Upper lobe of right lung (tissue), 1 donor: ENCODE measurements at regions not wholly inside any gene's neighbourhood (a gene's known extent, or its start where the extent isn't known, plus 50 kb on each side); places are given as distances from the start of the nearest gene placed in this dataset.
"Not testable (repeated sequence)": the region's sequence is repeated elsewhere in the genome, so short reads cannot be mapped to it uniquely, and the experiment has no call there.

Source experiments
- ATAC-seq: fragments of 200-7000 bp; cut with Tn5 transposase; one replicate; pipeline ENCODE4 v1.9.1; 2020; ENCODE audit warnings: mild to moderate bottlenecking, moderate library complexity
- DNase-seq: peaks from one replicate; pipeline ENCODE4 v3.0.0-alpha.2; 2020
- H3K27ac ChIP-seq: fragments of 200-600 bp; one replicate; pipeline ENCODE4 v1.8.0; 2022
- H3K27me3 ChIP-seq: fragments of 200-600 bp; one replicate; pipeline ENCODE4 v1.8.0; 2022; ENCODE audit warnings: mild to moderate bottlenecking
- H3K36me3 ChIP-seq: fragments of 200-600 bp; one replicate; pipeline ENCODE4 v1.8.0; 2022
- H3K4me1 ChIP-seq: fragments of 200-600 bp; one replicate; pipeline ENCODE4 v1.8.0; 2022
- H3K4me3 ChIP-seq: fragments of 200-600 bp; one replicate; pipeline ENCODE4 v1.8.0; 2022; ENCODE audit warnings: mild to moderate bottlenecking
- H3K9me3 ChIP-seq: fragments of 200-600 bp; one replicate; pipeline ENCODE4 v1.8.0; 2022
- intact Hi-C: fragments of 100-400 bp; cut with DNase I; formaldehyde crosslinking; loops from one replicate; pipeline ENCODE4 v1.11.0; 2022
- TF ChIP-seq, protein P1 (sequence below): fragments of 200-600 bp; IDR thresholded peaks from one replicate; pipeline ENCODE4 v1.8.0; 2022; ENCODE audit warnings: antibody characterized with exemption
- donor health status: DM: no; HTN: yes; CAD: no; lungs with severe emphysema.

- intact Hi-C loops = no loop called here
Measured at GRCh38 chr6:67916399-67916798, 718.7 kb upstream of the ADGRB3 start.

GRCh38 chr6:67914419-67914818 is 720.7 kb upstream of the ADGRB3 start:
- Histone ChIP-seq H3K4me3 (no peak overlapping the region), H3K4me1 (no peaks in the 10 kb centered on the region), H3K36me3 (no peaks in the 10 kb centered on the region), H3K27ac (no peak overlapping the region), H3K9me3 (no peaks in the 10 kb centered on the region), H3K27me3 (no peaks in the 10 kb centered on the region)
- ATAC-seq = no peak
- DNase-seq = no peak
- intact Hi-C loops = no loop called here
- TF ChIP-seq, protein P1, sequence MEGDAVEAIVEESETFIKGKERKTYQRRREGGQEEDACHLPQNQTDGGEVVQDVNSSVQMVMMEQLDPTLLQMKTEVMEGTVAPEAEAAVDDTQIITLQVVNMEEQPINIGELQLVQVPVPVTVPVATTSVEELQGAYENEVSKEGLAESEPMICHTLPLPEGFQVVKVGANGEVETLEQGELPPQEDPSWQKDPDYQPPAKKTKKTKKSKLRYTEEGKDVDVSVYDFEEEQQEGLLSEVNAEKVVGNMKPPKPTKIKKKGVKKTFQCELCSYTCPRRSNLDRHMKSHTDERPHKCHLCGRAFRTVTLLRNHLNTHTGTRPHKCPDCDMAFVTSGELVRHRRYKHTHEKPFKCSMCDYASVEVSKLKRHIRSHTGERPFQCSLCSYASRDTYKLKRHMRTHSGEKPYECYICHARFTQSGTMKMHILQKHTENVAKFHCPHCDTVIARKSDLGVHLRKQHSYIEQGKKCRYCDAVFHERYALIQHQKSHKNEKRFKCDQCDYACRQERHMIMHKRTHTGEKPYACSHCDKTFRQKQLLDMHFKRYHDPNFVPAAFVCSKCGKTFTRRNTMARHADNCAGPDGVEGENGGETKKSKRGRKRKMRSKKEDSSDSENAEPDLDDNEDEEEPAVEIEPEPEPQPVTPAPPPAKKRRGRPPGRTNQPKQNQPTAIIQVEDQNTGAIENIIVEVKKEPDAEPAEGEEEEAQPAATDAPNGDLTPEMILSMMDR = no peak

More at GRCh38 chr6:67916399-67916798, 718.7 kb upstream of the ADGRB3 start:
- DNase-seq (no peak), ATAC-seq (no peak)
- Histone ChIP-seq H3K36me3 (no peaks in the 10 kb centered on the region), H3K4me1 (no peaks in the 10 kb centered on the region), H3K9me3 (no peaks in the 10 kb centered on the region), H3K27me3 (no peaks in the 10 kb centered on the region), H3K27ac (no peak overlapping the region), H3K4me3 (no peak overlapping the region)
- TF ChIP-seq, protein P1 = no peak

GRCh38 chr6:67909354-67909753 is 725.7 kb upstream of the ADGRB3 start:
- TF ChIP-seq, protein P1 = no peak
- Histone ChIP-seq H3K27ac (no peak overlapping the region), H3K4me3 (no peak overlapping the region), H3K27me3 (no peaks in the 10 kb centered on the region), H3K36me3 (no peaks in the 10 kb centered on the region), H3K4me1 (no peaks in the 10 kb centered on the region), H3K9me3 (no peaks in the 10 kb centered on the region)
- ATAC-seq (no peak), DNase-seq (no peak)
- intact Hi-C loops = no loop called here

GRCh38 chr6:67908379-67908778 is 726.7 kb upstream of the ADGRB3 start:
- H3K27ac ChIP-seq = no peak overlapping the region
- TF ChIP-seq, protein P1 = no peak
- ATAC-seq = no peak

GRCh38 chr6:67904735-67905134 is 730.3 kb upstream of the ADGRB3 start:
- H3K4me1 ChIP-seq, H3K27me3 ChIP-seq, intact Hi-C loops, H3K27ac ChIP-seq, DNase-seq, H3K36me3 ChIP-seq, H3K9me3 ChIP-seq, ATAC-seq, H3K4me3 ChIP-seq: not testable (repeated sequence)

More at GRCh38 chr6:67908379-67908778, 726.7 kb upstream of the ADGRB3 start:
- Histone ChIP-seq H3K36me3 (no peaks in the 10 kb centered on the region), H3K4me1 (no peaks in the 10 kb centered on the region), H3K4me3 (no peak overlapping the region), H3K27me3 (no peaks in the 10 kb centered on the region), H3K9me3 (no peaks in the 10 kb centered on the region)
- DNase-seq = no peak
- intact Hi-C loops = no loop called here

DNA sequence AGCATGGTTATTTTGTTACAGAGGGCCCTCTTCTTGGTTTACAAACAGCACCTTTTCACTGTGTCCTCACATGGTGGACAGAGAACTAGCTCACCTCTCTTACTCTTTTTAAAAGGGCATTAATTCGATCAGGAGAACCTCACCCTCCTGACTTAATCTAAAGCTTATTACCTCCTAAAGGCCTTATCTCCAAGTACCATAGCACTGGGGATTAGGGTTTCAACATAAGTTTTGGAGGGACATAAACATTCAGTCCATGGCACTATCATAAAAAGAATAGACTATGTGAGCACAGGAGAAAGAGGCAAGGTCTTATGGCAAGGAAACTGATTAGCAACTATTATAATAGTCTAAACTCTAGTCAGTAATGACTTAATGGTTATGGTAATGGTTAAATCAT is 736.2 kb upstream of the ADGRB3 start:
- no peaks in the 10 kb centered on the region for H3K27me3 ChIP-seq
- no peaks in the 10 kb centered on the region for H3K36me3 ChIP-seq
- ATAC-seq (no peak), DNase-seq (no peak)
- H3K27ac ChIP-seq = no peak overlapping the region
- intact Hi-C loops = no loop called here
- H3K4me1 ChIP-seq = no peaks in the 10 kb centered on the region
- TF ChIP-seq, protein P1 = no peak
- no peaks in the 10 kb centered on the region for H3K9me3 ChIP-seq
- H3K4me3 ChIP-seq = no peak overlapping the region
